MCF 10A (cell line): ENCODE measurements at regions not wholly inside any gene's neighbourhood (a gene's known extent, or its start where the extent isn't known, plus 50 kb on each side); places are given as distances from the start of the nearest gene placed in this dataset.

Experiments used
- BruUV-seq: library from RNA; stranded (reverse); fragments of 400-500 nt; replicated peaks from 2 replicates; lab custom pipeline; 2021; lab: Mats Ljungman, UMichigan
- CTCF ChIA-PET: fragments of 300-600 bp; sonication (Branson Sonifier 250); formaldehyde crosslinking; extraction: SDS; loops from one replicate; lab custom pipeline; 2021; ENCODE audit warnings: antibody characterized with exemption, inconsistent platforms; lab: Yijun Ruan, JAX
- POLR2A ChIA-PET: fragments of 300-600, 350-650 bp; sonication (Branson Sonifier 250); formaldehyde crosslinking; extraction: SDS; loops from one replicate; lab custom pipeline; 2020; ENCODE audit warnings: antibody characterized with exemption, inconsistent platforms; lab: Yijun Ruan, JAX
- DNase-seq: peaks from one replicate; pipeline ENCODE4 v3.0.0-alpha.2; 2018; ENCODE audit not compliant: unreplicated experiment
- H3K27ac Mint-ChIP-seq: one replicate; pipeline ENCODE4 v1.8.0; 2022; ENCODE audit warnings: mild to moderate bottlenecking, low read depth, mixed read lengths; ENCODE audit not compliant: unreplicated experiment
- H3K27me3 Mint-ChIP-seq: one replicate; pipeline ENCODE4 v1.8.0; 2022; ENCODE audit warnings: mixed read lengths; ENCODE audit not compliant: insufficient read depth, unreplicated experiment
- H3K36me3 Mint-ChIP-seq: one replicate; pipeline ENCODE4 v1.8.0; 2022; ENCODE audit warnings: mild to moderate bottlenecking, moderate library complexity, mixed read lengths; ENCODE audit not compliant: insufficient read depth, unreplicated experiment
- H3K4me1 Mint-ChIP-seq: one replicate; pipeline ENCODE4 v1.8.0; 2022; ENCODE audit warnings: mixed read lengths; ENCODE audit not compliant: insufficient read depth, unreplicated experiment
- H3K4me3 Mint-ChIP-seq: one replicate; pipeline ENCODE4 v1.8.0; 2022; ENCODE audit warnings: mild to moderate bottlenecking, moderate library complexity, mixed read lengths; ENCODE audit not compliant: unreplicated experiment
- H3K9me3 Mint-ChIP-seq: one replicate; pipeline ENCODE4 v1.8.0; 2022; ENCODE audit warnings: mixed read lengths; ENCODE audit not compliant: unreplicated experiment
- CTCF ChIP-seq: fragments of 200-600 bp; IDR thresholded peaks from one replicate; pipeline ENCODE4 v1.8.0; 2022; ENCODE audit warnings: antibody characterized with exemption, mild to moderate bottlenecking; ENCODE audit not compliant: unreplicated experiment
- intact Hi-C: fragments of 100-400 bp; cut with micrococcal nuclease; formaldehyde crosslinking; loops from 2 replicates; pipeline ENCODE4 v1.14.1; 2022

GRCh38 chr6:53216301-53216700 lies 67.7 kb upstream of the GCM1 start:
- H3K9me3 Mint-ChIP-seq, result no peaks in the 10 kb centered on the region
- intact Hi-C loops, result no loop called here
- ChIA-PET POLR2A (no interaction called here), CTCF (no interaction called here)
- no peak for DNase-seq
- H3K36me3 Mint-ChIP-seq, result no peaks in the 10 kb centered on the region
- H3K4me3 Mint-ChIP-seq, result no peak overlapping the region
- BruUV-seq, result no TSS peak
- no peaks in the 10 kb centered on the region for H3K4me1 Mint-ChIP-seq
- no peak overlapping the region for H3K27ac Mint-ChIP-seq
- no peak for TF ChIP-seq CTCF
- no peaks in the 10 kb centered on the region for H3K27me3 Mint-ChIP-seq

GRCh38 chr6:53214172-53214571 lies 65.5 kb upstream of the GCM1 start:
- H3K27ac Mint-ChIP-seq, result no peak overlapping the region
- H3K4me3 Mint-ChIP-seq, result no peak overlapping the region
- ChIA-PET CTCF (no interaction called here), POLR2A (no interaction called here)
- intact Hi-C loops, result no loop called here
- no peaks in the 10 kb centered on the region for H3K9me3 Mint-ChIP-seq
- no TSS peak for BruUV-seq
- no peaks in the 10 kb centered on the region for H3K4me1 Mint-ChIP-seq
- no peaks in the 10 kb centered on the region for H3K36me3 Mint-ChIP-seq
- no peak for TF ChIP-seq CTCF
- DNase-seq, result no peak
- H3K27me3 Mint-ChIP-seq, result no peaks in the 10 kb centered on the region

GRCh38 chr6:53210811-53211210 lies 62.2 kb upstream of the GCM1 start:
- H3K4me3 Mint-ChIP-seq, result no peak overlapping the region
- no peaks in the 10 kb centered on the region for H3K36me3 Mint-ChIP-seq
- ChIA-PET POLR2A (interaction anchor here (0.6 kb wide), 1 partner anchor 23 kb away, joined by 3 read pairs; no protein-coding TSS in a partner anchor), CTCF (no interaction called here)
- H3K27me3 Mint-ChIP-seq, result no peaks in the 10 kb centered on the region
- no peak for TF ChIP-seq CTCF
- intact Hi-C loops, result no loop called here
- H3K27ac Mint-ChIP-seq, result no peak overlapping the region
- no TSS peak for BruUV-seq
- no peak for DNase-seq
- H3K9me3 Mint-ChIP-seq, result no peaks in the 10 kb centered on the region
- H3K4me1 Mint-ChIP-seq, result no peaks in the 10 kb centered on the region

DNA sequence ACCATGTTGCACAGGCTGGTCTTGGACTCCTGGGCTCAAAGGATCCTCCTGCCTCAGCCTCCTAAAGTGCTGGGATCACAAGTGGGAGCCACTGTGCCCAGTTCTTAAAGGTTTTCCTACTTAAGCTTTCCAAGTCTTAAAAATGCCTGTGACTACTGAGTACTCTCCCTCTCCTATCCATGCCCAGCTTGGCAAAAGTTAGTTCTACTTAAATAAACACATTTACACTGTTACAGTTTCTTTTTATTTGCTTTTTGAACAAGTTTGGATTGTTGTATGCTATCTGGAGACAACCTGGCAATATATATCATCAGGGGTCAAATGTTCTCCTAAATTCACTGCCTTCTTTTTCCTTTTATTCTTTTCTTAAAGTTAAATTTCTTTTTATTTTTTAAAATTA lies 61.0 kb upstream of the GCM1 start:
- Mint-ChIP-seq H3K27me3 (no peaks in the 10 kb centered on the region), H3K4me3 (no peak overlapping the region), H3K9me3 (no peaks in the 10 kb centered on the region), H3K36me3 (no peaks in the 10 kb centered on the region), H3K4me1 (no peaks in the 10 kb centered on the region), H3K27ac (no peak overlapping the region)
- BruUV-seq, result no TSS peak
- TF ChIP-seq CTCF, result no peak
- POLR2A ChIA-PET, result no interaction called here
- no peak for DNase-seq
- CTCF ChIA-PET, result interaction anchor here (0.9 kb wide), 1 partner anchor 516 kb away, joined by 3 read pairs; no protein-coding TSS in a partner anchor
- intact Hi-C loops, result no loop called here
